GM19351 (cell line): ENCODE measurements at regions not wholly inside any gene's neighbourhood (a gene's known extent, or its start where the extent isn't known, plus 50 kb on each side); places are given as distances from the start of the nearest gene placed in this dataset.
"Not testable (repeated sequence)": the region's sequence is repeated elsewhere in the genome, so short reads cannot be mapped to it uniquely, and the experiment has no call there.

Experiments used
- ATAC-seq: cut with Tn5 transposase; IDR thresholded peaks from one replicate; pipeline ENCODE4 v1.9.1; 2021; ENCODE audit warnings: mild to moderate bottlenecking, moderate library complexity; ENCODE audit not compliant: unreplicated experiment

GRCh38 chr4:59583845-59584568 lies 1616.1 kb upstream of the ADGRL3 start:
- ATAC-seq = no peak

DNA sequence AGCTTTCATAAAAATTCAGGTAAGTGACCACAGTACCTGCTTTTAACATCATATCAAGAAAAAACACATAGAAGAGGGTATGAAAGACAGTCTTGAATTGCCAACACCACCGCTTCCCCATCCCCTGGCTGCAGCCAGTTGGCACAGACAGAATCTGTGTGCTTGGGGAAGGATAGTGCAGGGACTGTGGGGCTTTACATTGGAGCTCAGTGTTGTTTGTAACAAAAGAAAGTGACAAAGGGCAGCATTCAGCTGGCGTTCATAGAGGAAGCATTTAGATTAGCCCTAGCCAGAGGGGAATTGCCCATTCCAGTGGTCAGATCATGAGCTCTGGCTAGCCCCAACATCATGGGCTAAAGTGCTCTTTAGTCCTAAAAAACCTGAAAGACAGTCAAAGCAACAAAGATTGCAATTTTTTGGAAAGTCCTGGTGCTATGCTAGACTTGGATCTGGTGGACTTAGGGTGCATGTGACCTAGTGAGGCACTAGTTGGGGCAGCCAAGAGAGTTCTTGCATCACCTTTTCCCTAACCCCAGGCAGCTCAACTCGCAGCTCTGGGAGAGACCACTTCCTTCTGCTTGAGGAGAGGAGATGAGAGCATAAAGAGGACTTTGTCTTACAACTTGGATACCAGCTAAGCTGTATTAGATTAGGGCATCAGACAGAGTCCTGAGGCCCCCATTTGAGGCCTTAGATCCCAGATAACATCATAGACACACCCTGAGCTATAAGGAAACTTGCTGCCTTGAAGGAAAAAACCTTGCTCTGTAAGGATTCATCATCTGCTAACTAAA lies 1602.4 kb upstream of the ADGRL3 start:
- no peak for ATAC-seq

- ATAC-seq = no peak
Measured at GRCh38 chr4:59598330-59598618, 1601.9 kb upstream of the ADGRL3 start.

DNA sequence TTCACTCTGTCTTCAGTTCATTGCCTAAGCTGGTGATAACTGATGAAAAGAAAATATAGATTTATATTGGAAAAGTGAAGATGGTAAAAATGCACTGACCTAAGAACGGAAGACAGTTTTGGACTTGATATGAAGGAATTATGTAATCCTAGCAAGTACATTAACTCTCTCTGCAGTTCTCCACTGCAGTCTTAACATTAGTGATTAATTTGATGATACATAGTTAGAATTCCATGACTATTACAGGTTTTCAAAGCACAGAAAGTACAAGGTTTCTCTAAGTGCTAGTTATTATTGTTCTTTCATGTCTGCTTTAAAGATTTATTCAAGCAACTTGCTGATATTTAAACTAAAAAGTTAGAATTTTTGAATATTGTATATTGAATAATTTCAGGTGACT lies 1591.7 kb upstream of the ADGRL3 start:
- no peak for ATAC-seq

DNA sequence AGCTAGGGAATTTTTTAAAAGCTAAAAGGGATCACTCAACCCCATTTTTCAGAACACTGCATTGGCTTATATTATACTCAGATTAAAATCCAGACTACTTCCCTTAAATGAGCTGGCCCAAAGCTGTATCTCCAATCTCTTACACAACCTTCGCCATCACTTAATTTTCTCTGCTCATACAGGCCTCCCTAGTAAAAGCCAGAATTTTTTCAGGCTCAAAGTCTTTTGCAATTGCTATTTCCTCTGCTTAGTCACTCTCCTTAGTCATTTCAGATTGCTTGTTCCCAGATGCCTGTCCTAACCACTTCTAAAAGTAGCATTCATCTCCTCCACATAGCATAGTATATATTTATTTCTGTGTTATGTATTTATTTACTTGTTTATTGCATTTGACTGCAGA lies 1587.9 kb upstream of the ADGRL3 start:
- ATAC-seq = no peak

DNA sequence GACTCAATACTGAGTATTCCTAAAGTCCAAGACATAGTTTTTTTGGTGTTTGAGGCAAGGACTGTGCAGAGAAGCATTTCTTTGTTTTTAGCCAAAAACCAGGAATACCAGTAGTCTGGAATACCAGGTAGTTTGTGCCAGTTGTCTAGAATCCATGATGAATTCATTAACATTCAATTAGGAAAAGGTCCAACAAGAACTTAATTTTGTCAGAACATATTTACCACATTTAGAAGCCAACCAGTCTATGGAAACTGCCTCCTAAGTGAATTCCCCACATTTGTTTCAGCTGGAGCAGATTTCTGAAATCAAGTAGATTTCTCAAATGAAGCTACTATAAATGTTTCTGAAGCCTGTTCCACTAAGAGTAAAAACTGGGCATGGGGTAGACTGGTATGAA lies 1584.8 kb upstream of the ADGRL3 start:
- ATAC-seq = no peak

DNA sequence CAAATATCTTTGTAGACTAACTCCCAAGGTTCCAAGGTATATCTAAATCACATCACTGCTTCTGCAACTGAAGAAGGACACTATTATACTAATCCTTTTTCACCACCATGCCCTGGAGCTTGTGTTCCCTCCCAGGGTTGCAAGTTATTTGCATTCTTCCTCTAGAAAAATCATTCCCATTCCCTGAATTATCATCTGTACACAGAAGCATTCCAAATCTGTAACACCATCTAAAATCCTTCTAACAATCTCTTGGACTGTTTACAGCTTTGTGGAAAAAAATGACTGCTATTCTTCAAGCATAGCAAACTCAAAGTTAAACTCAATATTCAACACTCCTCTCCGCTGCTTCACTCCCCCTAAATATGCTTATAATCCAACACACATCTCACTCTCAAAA lies 1570.8 kb upstream of the ADGRL3 start:
- ATAC-seq = no peak

GRCh38 chr4:59630235-59630634 lies 1569.9 kb upstream of the ADGRL3 start:
- no peak for ATAC-seq

DNA sequence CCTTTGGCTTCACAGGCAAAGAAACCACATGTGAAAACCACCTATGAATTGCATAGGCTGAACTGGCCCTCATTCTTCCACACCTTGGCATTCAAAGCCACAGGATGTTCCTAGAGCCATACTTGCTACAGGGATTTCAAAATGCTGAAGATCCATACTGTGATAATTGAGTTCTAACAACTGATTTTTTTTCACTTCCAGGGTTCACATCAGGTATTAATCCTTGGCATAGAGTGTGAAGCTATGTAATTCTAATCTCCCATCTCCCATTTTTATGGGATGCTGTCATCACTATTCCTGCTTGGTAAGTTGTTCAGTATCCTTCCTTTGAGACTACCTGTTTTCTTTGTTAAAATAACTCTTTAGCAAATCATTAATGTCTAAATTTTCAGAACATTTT lies 1569.2 kb upstream of the ADGRL3 start:
- ATAC-seq = no peak

- no peak for ATAC-seq
Measured at GRCh38 chr4:59637596-59637995, 1562.5 kb upstream of the ADGRL3 start.

- ATAC-seq = no peak
Measured at GRCh38 chr4:59643682-59644081, 1556.4 kb upstream of the ADGRL3 start.

DNA sequence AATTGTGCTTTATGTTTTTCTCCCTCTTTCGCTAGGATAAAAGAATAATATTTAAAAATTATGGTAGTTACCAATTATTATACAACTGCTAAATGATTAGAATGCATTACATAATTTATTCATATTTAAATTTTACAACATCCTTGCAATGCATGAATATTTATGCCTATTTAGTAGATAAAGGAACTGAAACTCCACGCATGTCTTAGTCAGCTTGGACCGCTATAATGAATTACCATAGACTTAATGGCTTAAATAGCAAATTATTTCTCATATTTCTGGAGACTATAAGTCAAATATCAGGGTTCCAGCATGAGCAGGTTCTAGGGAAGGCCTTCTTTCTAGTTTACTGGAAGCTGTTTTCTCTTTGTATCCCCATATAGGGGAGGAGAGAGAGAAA lies 1555.4 kb upstream of the ADGRL3 start:
- ATAC-seq = no peak

DNA sequence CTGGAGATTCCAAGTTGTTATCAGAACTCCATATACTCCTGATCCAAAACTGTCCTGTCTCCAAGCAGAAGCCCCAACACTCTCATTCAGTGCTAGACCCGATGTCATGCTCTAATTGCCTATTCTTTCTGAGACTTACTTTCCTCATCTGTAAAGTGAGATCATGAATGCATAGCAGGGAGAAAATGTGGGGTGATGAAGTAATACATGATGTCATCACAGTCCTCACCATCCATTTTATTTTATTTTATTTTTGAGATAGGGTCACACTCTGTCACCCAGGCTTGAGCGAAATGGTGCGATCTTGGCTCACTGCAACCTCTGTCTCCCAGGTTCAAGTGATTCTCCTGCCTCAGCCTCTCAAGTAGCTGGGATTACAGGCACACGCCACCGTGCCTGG lies 1554.0 kb upstream of the ADGRL3 start:
- ATAC-seq = no peak

DNA sequence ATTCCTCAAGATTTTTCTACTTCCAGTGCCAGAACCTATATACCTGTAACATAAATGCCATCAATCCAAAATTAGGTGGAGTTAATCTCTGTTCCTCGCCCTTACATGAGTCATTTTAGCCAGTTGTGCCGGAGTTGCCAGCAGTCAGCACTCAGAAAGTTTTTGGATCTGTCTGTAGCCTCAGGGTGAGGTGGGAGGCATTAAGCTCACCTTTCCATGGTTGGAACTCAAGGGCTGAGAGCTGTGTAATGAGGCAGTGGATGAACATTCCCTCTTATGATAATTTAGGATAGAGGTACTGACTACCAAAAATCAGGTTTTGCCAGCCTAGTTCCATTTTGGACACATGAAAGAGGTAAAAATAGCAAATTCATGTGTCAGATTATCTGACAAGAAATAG lies 1553.1 kb upstream of the ADGRL3 start:
- ATAC-seq = no peak

DNA sequence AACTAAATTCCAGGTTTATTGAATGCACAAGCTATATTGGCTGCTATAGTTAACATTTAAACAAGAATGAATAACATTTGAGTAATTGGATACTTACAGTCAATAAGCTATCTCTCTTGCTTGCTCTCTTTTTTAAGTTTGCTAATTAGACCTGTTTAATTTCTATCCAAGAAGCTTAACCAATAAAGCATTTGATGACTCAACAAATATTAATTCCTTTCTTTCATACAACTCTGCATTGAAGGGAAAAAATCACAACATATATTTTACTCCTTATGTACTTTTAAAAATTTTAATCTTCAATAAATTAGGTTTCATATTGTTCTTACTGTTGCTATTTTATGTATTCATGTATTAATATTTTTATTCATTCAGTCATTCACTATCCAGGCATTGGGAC lies 1552.6 kb upstream of the ADGRL3 start:
- no peak for ATAC-seq

DNA sequence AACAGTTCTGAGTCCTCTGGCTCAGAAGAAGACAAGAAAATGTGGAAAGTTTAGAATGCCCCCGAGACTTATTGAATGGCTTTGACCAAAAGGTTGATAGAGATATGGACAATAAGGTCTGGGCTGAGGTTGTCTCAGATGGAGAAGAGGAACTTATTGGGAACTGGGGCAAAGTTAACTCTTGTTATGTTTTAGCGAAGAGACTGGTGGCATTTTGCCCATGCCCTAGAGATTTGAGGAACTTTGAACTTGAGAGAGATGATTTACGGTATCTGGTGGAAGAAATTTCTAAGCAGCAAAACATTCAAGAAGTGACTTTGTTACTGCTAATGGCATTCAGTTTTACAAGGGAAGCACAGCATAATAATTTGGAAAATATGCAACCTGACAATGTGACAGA lies 1549.3 kb upstream of the ADGRL3 start:
- no peak for ATAC-seq

- ATAC-seq = no peak
Measured at GRCh38 chr4:59655996-59656395, 1544.1 kb upstream of the ADGRL3 start.

- no peak for ATAC-seq
Measured at GRCh38 chr4:59664771-59665170, 1535.4 kb upstream of the ADGRL3 start.

DNA sequence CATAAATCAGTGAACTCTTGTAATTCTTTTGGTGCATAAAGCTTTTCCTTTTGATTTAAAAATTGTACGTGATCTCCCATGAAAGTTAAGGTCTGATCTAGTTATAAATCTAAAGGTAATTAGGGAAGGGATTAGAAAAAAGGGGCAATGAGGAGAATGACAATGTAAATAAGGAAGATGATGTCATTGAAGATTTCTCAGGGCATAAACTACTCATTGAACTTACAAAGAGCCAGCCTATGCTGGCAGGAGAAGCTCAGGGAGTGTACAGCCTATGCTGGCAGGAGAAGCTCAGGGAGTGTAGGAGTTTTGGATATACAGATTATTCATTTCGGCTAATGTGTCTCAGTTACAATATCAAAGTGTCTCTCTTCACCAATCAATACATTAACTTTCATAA lies 1533.5 kb upstream of the ADGRL3 start:
- no peak for ATAC-seq

DNA sequence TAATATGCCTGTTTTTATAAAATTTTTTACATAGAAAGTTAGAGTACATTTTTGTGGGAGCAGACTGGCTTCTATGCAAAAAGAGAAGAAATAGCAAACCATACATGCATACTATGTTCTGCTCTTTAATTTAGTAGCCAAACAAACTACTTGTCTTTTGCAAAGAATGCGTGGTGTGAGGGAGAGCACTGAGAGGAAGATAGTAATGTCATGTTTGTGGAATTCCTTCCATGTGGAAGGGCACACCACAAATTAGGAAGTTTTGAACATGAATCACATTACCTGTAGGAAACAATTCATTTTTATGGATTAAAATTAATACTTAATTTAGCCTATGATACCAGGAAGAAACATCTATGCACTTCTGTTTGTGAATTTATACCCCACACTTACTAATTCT lies 1529.1 kb upstream of the ADGRL3 start:
- ATAC-seq = no peak

DNA sequence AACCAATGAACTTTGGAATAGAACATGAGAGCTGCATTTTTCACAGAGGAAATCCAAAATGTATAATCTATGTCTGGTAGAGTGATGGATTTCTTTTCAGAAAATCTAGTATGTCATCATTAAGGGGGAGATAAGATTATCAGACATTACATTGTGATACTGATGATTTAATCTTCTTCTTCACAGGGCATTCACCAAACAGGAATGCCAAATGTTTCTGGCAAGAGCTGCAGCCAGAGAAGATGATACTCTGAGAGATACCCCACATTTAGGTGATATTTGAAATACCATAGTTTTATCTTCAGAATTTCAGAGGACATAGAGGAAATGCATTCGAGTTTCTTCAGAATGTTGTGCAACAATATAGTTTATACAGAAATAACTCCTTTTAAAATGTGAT lies 1523.7 kb upstream of the ADGRL3 start:
- ATAC-seq = no peak

DNA sequence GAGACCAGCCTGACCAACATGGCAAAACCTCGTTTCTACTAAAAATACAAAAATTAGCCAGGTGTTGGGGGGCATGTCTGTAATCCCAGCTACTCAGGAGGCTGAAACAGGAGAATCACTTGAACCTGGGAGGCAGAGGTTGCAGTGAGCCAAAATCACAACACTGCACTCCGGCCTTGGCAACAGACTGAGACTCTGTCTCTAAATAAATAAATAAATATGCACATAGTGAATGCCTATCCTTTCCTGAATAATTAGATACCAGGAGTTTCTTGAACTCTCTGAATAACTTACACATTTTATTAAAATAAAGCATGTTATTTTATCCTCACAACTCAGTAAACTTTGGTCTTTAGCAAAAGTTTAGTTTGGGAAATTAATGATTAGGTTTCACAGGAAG lies 1523.1 kb upstream of the ADGRL3 start:
- ATAC-seq = not testable (repeated sequence)

DNA sequence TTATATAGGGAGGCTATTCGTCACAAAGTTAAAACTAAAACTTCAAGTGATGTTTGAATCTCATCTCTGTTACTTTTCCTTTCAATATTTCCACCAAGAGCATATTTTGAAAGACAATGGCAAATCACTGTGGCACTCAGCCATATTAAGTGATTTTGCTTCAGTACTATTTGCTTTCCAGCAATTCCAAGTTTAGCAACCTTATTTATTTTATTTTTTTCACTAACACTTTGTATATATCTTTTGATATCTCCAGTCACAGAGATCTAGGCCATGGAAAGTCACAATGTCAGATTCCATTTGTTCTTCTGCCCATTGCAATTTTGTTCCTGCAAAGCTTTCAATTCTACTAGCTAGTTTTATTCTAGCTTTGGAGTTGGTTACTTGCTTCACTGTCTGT lies 1514.5 kb upstream of the ADGRL3 start:
- ATAC-seq = no peak
